Inflammatory macrophage treated with lipopolysaccharide for 4 hours (primary cell): ENCODE measurements at regions not wholly inside any gene's neighbourhood (a gene's known extent, or its start where the extent isn't known, plus 50 kb on each side); places are given as distances from the start of the nearest gene placed in this dataset.
A peak's percentile ranks its signal among the peaks of the same experiment; 100 is the strongest.

ENCODE experiments used
- DNase-seq: peaks from one replicate; pipeline ENCODE4 v3.0.0-alpha.2; 2020

DNA sequence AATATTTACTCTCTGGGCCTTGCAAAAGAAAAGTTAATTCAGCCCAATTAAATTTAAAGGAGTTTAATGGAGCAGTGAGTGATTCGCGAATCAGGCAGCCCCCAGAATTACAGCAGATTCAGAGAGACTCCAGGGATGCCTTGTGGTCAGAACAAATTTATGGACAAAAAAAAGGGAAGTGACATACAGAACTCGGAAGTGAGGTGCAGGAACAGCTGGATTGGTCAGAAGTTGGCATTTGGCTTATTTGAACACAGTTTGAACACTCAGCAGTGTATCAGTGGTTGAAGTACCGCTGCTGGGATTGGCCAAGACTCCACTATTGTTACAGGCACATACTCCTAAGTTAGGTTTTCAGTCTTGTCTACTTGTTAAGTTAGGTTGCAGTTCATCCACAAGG lies 145.0 kb upstream of the GAP43 start:
- no peak for DNase-seq

DNA sequence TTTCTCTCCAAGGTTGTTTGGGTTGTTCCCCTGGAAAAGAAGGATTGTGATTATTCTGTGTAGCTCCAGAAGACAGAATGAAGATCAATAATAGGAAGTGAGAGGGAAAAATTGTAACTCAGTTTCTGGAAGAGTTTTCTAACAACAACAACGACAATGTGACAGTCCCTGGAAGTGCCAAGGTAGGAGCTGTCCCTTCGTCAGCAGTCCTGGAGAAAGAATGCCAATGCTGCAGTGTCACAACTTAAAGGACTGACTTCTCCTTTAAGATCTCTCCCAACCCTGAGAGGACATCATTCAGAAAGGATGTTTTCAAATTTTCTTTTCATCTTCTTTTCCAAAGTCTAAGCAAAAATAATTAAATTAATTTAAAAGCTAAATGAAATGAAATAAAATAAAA lies 136.4 kb upstream of the GAP43 start:
- DNase-seq, result no peak

DNA sequence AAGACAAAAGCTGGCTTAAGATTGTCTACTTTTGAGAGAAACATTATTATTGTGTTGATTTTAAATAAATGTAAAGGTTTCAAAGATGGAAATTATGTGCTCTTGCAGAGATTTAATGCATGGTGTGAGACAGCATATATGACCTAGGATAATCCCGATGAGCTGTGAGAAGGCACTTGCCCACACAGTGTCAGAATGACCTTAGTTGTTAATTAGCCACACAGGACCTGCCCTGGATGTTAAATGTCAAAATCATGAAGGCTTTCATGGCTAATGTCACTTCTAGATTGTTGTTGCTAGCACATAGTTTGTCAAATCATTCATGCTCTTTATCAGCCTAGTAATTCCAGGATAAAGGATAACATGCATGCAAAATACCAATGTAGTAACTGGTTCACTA lies 135.3 kb upstream of the GAP43 start:
- DNase-seq, result no peak

DNA sequence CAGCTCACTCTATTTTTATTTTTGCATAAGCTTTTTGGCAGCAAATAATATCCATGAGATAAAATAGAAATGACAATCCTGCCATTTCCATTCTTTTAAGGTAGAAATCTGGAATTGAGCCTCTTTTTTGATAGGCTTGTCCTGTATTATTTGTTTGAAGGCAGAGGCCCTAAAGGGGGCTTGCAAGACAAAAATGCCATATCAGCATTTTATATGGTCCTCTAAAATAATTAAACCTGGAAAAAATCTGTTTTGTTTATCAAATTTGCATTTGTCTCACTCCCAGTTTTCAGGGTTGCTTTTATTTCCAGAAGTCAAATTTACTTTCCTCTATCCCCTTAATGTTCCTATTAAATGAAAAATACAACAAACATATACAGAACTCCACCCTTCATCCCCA lies 134.9 kb upstream of the GAP43 start:
- no peak for DNase-seq

DNA sequence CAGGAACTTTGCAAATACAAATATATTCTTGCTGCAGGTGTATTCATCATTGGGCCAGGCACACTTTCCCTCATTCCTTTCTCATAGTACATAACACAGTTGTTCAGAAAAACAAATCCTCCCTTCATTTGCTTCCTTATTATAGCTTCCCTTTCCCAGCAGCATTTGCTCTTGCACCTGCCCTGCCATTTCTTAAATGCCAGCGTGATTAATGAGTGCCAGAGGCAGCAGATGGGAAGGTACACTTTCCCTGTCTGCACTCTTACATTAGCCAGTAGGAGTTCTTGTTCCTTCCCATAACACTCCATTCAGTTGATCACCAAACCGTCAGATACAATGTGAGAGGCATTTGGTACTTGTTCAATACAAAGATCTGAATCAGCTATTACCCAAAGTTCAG lies 128.5 kb upstream of the GAP43 start:
- DNase-seq, result no peak

DNA sequence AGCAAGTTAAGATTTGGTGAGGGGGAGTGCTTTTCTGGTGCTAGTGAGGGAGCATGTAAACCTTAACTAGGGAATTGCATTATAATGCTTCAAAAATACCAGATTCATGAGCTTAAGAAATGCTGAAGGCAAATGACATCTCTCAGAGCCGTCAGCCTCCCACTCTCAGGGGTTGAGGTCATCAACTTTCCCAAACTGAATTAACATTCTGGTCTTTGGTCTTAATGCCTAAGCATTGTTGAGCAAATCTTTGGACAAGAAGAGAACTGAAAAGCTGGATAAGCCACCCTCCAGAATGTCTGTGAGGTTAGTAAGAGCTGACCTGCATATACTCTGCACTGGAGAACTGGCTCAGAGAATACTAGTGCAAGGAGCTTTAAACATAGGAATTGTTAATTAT lies 124.9 kb upstream of the GAP43 start:
- DNase-seq, result no peak

DNA sequence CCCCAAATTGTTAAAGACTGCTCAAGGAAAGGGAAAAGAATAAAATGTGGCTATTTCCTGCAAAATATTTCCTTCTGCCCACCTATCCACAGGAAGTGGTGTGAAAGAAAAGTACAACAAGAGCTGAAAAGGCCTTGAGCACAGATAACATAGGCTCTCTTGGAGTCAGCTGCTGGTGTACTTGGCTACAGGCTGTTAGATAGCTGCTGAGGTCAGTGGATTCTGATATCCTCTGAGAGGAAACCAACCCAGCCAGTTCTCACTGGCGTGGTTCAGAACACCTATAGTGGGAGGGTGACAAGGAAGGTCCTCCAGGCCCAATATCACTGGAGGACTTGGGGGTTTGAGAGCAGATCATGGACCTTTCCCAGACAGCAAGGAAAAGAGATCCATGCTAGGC lies 124.4 kb upstream of the GAP43 start:
- no peak for DNase-seq

DNA sequence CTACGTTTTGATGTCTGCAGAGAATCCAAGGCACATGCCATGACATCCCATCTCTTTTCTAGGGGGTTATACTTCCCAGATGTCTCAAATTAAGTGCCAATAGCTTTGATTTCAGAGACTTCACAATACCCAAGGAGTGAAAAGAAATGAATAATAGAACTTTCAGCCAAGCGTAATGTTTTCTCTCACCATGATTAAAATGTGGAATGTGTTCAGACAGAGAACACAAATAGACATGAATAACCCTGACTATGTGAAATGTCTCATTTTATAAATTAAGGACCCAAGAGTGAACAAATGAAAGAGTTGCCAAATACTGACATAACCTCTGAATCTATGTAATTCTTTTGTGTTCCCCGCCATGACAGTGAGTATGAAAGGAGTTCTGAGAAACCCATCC lies 123.6 kb upstream of the GAP43 start:
- DNase-seq, result no peak

DNA sequence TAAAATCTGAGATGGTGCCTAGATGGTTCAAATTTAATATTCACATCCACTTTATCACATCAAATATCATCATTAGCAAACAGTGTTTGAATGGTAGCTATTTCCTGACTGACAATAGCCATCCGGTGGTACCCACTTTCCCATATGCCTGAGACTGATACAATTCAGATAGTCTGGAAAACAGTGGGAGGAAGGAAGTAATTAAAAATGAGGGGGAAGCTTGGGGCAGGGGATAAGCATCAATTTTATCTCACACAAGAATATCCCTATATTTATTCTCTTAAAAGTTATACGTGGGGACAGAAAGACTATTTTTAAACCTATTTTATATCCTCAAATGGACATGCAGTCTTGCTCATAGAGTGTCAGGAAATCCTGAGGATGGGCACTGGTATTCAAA lies 122.5 kb upstream of the GAP43 start:
- DNase-seq, result no peak

DNA sequence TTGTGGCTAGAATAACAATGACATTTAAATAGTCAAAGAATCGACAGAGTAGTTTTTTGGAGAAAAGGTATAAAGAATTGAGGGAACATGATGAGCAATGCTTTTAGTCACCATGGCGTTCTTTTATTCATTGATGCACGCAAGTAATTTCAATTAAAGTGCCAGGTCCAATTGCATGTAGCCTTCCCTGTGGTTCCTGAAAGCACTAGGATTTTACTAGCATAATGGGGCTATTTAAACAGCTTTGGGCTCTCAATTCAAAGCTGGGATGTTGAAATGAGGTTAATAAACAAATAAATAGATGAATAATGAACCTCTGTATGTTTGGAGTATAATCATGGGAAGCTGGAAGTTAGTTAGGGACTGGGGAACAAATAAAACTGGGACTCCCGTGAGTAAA lies 121.2 kb upstream of the GAP43 start:
- no peak for DNase-seq

DNA sequence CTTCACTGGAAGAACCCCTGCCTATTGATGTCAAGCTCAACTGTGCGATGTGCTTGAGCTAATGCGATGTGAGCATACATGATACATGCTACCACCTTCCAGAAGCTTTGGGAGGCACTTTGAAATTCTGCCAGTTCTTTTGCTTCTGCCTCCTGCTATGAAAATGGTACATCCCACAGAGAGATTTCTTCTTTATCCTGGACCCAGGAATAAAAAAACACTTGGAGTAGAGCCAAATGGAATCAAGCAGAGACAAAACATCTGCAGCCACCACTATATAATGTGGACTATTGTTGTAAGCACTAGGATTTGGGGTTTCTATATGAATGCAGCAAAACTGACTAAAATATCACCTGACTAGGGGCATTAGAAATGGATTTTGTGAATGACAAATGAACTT lies 119.9 kb upstream of the GAP43 start:
- no peak for DNase-seq

DNA sequence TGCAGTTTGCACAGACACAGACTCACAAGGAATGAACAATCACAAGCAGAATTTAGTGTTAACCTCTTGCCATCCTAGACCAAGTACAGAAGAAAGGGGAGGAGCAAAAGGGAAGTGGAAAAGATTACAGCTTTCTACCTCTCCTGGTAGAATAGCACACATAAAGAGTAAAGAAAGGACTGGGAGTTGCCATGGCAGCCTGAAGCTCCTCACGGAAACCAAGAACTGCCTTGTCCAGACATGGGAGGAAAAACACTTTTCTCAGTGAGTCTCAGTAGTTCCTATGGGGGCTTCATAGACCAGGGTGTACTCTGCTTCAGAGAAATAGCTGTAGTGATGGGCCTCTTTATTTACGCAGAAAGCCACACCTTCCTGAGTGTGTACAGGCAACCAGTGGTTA lies 114.7 kb upstream of the GAP43 start:
- DNase-seq, result no peak

DNA sequence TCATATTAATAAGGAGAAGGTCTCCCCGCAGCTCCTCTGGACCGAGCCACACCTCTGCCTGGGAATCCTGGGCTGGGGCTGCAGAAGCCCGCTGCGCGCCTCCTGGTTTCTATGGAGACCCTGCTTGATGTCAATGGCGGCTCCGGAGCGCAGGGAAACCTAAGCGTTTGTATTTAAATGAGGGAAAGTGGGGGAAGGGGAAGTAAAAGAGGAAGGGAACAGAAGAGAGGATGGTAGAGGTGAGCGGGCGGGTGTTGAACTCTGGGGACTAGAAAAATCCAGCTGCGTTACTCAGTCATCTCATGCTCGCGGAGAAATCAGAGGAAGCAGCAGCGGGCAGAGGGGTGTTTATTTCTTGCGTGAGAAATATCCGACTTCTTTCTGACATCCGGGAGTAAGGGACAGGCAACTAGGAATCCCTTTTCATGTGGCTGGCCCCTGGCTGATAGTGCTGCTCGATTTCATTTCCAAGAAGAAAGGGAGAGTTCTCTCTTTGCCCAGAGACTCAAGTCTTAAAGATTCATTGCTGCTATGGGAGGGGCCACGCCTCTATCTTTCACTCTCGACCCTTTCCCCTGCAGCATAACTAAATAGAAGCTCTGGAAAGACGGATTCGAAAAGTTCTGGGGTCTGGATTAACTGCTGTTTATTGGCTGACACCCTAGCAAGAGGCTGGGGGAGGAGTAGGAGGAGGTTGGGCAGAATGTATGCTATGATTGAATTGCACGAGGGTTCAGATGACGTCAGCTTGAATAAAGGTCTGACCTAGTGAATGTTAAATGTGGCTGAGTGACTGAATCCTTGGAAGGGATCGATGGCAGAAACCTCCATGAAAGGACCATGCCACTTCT lies 110.5 kb upstream of the GAP43 start:
- peak; percentile 10 for DNase-seq

DNA sequence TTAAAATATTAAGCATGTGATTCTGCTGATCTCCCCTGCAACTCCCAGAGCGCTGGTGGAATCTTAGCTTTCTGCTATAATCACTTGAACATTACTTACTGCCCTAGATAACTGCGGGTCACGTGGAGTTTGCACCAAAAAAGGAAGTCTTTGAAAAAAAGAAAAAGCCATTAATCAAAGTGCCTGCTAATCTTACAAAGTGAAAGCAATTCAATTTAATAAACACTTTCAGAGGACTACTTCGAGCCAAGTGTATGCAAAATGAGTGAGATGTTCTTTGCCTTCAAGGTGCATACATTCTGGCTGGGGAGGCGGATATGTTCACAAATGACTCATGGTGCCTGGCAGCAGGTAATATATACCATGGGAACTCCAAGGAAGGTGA lies 109.9 kb upstream of the GAP43 start:
- DNase-seq, result peak; percentile 8

DNA sequence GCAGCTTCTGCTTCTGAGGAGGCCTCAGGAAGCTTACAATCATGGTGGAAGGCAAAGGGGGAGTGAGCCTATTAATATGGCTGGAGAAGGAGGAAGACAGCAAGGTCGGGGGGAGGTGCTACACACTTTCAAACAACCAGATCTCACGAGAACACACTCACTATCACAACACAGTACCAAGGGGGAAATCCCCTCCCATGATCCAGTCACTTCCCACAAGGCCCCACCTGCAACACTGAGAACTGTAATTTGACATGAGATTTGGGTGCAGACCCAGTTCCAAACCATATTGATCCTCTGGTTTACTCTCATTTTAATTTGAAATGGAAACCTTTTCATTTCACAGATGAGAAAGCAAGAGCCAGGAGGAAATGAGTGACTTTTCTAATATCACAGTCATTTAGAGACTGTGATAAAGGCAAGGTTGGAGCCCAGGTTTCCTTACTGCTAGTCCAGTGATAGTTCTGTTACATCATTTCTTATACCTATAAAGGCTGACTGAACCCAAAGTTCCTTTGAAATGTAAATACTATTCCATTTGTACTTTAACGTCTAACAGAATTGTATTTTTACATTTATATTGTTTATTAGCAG lies 105.8 kb upstream of the GAP43 start:
- no peak for DNase-seq

DNA sequence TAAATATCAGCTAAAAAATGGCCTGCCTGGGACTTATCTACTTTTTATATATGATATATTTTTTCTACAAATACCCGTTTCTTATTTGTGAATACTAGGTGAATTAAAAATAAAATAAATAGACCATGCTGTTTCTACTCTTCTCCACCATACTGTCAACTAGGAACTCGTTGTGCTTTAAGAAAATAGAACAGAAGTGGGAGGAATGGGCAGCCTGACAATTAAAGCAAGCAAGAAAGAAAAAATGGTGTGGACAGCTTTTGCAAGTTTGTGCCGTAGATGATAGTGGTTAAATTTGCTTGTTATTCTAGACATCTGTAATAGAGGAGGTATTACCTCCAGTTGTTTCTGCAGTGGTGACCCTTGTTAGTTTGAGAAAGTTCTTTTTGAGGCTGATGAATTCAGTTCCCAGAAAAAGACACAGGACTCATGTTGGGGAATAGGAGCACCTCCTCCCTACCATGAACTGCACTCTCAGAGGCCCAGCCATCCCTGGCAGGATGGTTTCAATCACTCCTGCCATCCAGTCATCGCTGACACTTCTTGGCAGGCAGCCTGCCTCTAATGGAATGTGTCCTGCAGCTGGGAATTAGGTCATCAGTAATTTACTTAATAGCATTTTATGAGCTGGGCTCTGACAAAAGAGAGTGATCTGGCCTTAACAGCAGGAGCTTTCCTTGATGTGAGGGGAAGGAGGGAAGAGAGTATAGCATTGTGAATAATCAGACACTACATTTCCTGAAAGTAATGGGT lies 105.0 kb upstream of the GAP43 start:
- no peak for DNase-seq

DNA sequence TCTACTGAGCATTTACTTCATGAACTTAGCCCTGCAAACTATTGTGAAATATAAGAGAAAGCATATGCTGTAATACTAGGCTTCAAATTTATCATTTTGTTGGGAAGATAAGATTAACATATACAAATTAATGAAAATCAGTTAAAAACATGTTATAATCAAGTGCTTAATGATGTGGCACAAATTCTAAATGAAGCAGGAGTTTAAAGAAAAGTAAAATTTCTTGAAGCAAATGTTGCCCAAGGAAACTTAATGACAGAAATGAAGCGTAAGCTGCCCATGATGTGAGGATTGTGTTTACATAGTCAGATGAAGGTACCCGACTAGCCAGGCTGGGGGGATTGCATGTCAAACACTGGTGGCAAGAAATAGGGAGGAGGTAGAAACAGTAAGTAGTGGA lies 103.1 kb upstream of the GAP43 start:
- DNase-seq, result no peak

DNA sequence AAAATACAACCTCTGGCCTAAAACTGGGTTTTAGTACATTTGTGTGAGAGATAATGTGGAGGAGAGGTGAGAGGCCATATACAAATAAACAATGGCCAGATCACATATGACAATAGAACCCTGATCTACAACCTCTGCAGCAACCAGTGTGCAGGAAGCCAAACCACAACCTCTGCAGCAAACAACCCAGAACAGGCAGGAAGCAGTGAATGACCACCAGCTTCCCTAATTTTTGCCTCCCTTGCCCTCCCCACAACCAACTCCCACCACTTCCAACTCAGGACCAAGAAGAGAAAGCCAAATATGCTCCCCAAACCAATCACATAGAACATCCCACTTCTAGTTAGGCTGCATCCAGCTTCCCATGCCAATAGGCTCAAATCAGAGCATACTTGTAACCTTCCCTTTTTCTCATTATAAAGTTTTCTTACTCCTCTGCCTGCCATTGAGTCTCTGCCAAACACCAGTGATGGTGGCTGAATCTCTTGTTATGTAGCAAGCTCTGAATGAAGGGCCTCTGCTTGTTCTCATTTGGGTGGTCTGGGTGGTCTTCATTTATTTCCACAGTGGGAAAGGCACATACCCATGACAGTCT lies 102.6 kb upstream of the GAP43 start:
- DNase-seq, result no peak

DNA sequence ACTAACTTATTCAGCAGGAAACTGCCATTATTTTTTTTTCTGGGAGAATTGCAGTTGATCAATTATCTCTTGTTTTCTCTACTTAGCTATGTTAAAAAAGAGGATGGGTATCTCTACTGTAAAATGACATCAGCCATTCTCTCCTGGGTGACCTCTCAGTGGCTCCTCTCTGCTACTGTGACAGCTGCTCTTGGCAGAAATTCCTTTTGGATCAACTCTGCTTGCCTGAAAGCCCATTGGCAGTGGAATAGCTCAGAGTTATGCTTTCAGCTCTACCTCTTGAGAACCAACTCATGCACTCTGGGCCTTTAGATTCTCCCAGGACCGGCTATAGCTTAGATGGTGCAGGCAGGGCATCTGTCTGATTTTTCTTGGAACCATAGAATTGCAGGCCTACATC lies 99.9 kb upstream of the GAP43 start:
- no peak for DNase-seq

DNA sequence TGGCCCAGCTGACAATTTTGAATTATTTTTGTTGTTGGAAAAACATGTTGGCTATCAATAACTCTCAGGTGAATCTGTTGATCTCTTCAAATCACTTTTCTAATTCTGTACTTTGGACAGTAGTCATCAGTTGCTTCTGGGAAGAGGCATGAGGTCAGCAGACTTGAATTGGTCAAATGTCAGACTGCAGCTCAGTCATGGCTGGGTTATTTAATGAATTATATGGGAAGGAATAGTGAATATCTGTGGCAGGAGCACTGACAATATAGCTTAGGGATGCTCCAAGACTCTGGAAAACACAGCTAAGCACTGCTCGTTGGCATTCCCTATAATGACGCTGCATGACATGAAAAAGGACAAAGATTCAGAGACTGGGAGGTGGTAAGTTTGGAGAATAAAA lies 98.8 kb upstream of the GAP43 start:
- no peak for DNase-seq

DNA sequence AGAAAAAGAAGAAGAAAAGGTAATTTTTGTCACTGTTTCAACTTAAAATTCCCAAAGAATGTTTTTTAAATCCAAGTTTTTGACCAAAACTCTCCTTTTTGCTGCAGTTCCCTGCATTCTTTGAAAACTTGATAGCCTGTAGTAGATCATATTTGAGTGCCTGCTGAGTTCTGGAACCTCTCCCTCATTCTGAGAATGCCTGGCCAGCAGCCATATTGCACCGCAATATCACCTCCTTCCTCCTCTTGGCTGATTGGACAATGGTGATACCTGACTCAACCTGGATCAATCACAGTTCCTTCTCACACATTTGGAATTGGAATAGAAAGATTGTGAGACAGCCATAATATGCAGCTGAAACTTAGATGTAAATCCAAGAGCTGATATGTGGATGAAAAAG lies 97.6 kb upstream of the GAP43 start:
- no peak for DNase-seq

DNA sequence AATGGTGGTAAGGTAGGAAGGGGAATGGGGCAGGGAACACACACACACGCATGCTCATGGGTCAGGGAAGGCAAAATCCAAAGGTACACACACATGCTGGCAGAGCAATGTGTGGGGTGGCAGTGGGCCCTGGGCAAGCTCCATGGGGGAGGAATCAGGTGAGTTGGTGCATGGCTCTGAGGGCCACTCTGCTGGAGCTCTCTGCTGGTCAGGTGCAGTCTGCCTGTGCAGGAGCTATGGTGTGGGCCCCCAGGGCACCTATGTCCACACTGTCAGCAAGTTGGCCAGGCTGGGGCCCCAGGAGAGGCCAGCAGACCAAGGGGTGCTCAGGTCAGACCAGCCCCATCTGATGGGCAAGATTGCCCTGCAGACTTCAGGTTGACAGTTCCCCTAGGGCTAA lies 90.1 kb upstream of the GAP43 start:
- DNase-seq, result no peak

DNA sequence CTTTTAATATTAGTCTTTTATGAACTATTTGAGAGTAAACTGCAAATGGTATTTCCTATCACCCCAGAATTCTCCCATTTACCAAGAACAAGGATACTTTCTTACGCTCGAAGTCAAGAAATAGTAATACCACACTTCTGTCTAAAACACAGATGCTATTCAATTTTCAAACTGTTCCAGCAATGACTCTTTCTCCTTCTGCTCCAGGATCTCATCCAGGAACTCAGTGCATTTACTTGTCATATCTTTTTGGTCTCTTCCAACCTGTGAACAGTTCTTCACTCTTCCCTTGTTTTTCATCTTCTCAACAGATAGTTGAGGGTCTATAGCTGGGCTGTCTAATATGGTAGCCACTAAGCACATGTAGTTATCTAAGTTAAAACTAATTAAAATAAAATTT lies 87.1 kb upstream of the GAP43 start:
- DNase-seq, result no peak

DNA sequence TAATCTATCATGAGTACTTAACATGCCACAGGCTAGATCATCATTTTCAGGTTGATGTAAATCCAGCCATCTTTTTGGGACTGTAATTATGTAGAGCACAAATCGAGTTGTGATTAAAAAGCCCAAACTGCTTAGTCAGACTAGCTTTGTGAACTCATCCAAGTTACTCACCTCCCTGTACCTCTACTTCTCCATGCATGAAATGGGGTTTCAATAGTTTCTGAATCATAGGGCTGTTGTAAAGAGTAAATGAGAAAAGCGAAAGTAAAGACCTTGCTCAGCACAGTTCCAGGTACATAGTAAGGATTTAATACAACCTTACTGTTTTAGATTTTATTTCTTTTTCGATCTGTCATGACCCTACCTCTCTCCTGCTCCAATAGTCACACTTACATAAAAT lies 85.6 kb upstream of the GAP43 start:
- no peak for DNase-seq
